Prostate gland (tissue), 2 donors: ENCODE measurements at regions not wholly inside any gene's neighbourhood (a gene's known extent, or its start where the extent isn't known, plus 50 kb on each side); places are given as distances from the start of the nearest gene placed in this dataset.

ENCODE experiments used
- DNase-seq: peaks from one replicate; pipeline ENCODE4 v3.0.0-alpha.2; 2019; ENCODE audit warnings: low spot score
- H3K27ac ChIP-seq, 2 donors: fragments of 200-600 bp; sonication (generic); 2 replicates each; pipeline ENCODE4 v1.5.1; 2017 to 2019
- H3K27me3 ChIP-seq: fragments of 200-600 bp; sonication (generic); replicated peaks from 2 replicates; pipeline ENCODE4 v1.5.1; 2019; ENCODE audit not compliant: insufficient read depth
- H3K36me3 ChIP-seq, 2 donors: fragments of 200-600 bp; sonication (generic); 1 replicate in 1 of 2; 2 replicates in 1 of 2; pipeline versions ENCODE4 v1.5.1 to v1.8.1; 2017 to 2019
- H3K4me1 ChIP-seq: fragments of 200-600 bp; sonication (generic); replicated peaks from 2 replicates; pipeline ENCODE4 v1.5.1; 2019
- H3K4me3 ChIP-seq, 2 donors: fragments of 200-600 bp; sonication (generic); 2 replicates each; pipeline ENCODE4 v1.5.1; 2017 to 2019
- H3K9me3 ChIP-seq: fragments of 200-600 bp; sonication (generic); 2 replicates; pipeline ENCODE4 v1.5.1; 2017
- POLR2A ChIP-seq: fragments of 450-650 bp; IDR thresholded peaks from one replicate; pipeline ENCODE4 v1.6.1; 2016; ENCODE audit warnings: antibody characterized with exemption, mild to moderate bottlenecking
- POLR2AphosphoS5 ChIP-seq: sonication (generic); formaldehyde crosslinking; IDR thresholded peaks from one replicate; pipeline ENCODE4 v1.6.1; 2017; ENCODE audit warnings: antibody characterized with exemption
- WGBS: methylation state at CpG from one replicate; pipeline ENCODE4 v1.1.5; 2018; 5-methylcytosine and 5-hydroxymethylcytosine counted together
- intact Hi-C: fragments of 100-400 bp; cut with DNase I; formaldehyde crosslinking; loops from one replicate; pipeline ENCODE4 v1.14.2; 2022
- TF ChIP-seq, protein P1 (sequence below), 4 experiments: fragments of 200-600 bp in 2 of 4; fragments of 450-650 bp in 2 of 4; sonication (generic) in 2 of 4; IDR thresholded peaks; 1 replicate in 3 of 4; 2 replicates in 1 of 4; pipeline ENCODE4 v1.5.1; 2016 to 2019; ENCODE audit warnings: antibody characterized with exemption in 4 of 4, mild to moderate bottlenecking in 2 of 4, moderate library complexity in 2 of 4

DNA sequence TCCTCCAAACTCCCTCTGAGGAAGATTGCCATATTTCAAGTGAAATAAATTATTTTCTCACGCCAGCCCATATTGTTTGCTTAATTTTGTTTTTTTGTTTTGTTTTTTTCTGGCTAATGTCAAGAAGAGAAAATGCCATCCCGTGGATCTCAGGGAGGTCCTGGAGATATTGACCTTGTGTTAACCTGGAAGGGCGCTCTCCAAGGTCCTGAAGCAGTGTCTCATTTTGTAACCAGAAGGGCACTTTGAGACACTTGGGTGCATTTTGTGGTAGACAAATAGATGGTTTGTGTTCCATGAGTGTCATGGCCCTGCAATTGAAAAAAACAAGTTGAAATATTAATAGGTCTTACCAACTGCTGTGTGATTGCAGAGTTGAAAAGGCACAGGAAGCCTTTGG lies 268.9 kb downstream of the SUDS3 start:
- Histone ChIP-seq H3K4me1 (no peaks in the 10 kb centered on the region), H3K9me3 (no peaks in the 10 kb centered on the region), H3K36me3 (no peaks in the 10 kb centered on the region), H3K27ac (no peak overlapping the region), H3K27me3 (peaks cover 2% of the 10 kb centered on the region), H3K4me3 (no peak overlapping the region)
- intact Hi-C loops: no loop called here
- DNase-seq: no peak
- WGBS: 18% methylated on average over 3 of the region's 3 CpGs
- TF ChIP-seq POLR2A: no peak
- TF ChIP-seq, protein P1, sequence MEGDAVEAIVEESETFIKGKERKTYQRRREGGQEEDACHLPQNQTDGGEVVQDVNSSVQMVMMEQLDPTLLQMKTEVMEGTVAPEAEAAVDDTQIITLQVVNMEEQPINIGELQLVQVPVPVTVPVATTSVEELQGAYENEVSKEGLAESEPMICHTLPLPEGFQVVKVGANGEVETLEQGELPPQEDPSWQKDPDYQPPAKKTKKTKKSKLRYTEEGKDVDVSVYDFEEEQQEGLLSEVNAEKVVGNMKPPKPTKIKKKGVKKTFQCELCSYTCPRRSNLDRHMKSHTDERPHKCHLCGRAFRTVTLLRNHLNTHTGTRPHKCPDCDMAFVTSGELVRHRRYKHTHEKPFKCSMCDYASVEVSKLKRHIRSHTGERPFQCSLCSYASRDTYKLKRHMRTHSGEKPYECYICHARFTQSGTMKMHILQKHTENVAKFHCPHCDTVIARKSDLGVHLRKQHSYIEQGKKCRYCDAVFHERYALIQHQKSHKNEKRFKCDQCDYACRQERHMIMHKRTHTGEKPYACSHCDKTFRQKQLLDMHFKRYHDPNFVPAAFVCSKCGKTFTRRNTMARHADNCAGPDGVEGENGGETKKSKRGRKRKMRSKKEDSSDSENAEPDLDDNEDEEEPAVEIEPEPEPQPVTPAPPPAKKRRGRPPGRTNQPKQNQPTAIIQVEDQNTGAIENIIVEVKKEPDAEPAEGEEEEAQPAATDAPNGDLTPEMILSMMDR (IDR thresholded peaks at IDR 0.05): no peak
- TF ChIP-seq POLR2AphosphoS5: no peak

DNA sequence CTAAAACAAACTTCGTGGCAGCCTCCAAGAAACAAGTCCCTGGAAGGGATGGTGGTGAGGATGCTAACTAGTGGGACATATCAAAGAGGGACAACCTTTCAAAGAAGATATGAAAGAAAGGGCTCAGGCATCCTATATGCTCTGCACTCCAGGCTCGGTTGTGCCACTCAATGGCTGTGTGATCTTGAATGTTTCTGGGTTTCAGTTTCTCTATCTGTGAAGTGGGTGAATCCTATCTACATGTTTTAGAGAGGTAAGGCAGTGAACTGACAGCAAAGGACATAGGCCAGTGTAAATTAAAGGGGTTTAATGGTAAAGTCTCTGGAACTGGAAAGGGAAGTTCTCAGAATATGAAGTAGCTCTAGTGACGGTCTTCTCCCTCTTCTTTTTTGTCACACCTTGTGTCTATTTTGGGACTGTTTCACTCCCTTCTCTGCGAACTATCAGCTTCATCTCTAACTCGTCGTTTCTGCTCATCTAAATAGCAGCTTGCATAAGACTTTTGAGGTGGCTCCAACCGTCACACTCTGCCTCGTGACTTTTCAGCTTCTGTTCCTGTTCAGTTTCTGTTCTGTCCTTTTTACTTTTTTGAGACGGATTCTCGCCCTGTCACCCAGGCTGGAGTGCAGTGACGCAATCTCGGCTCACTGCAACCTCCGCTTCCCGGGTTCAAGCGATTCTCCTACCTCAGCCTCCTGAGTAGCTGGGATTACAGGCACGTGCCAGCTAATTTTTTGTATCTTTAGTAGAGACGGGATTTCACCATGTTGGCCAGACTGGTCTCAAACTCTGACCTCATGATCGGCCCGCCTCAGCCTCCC lies 273.6 kb downstream of the SUDS3 start:
- Histone ChIP-seq H3K9me3 (no peaks in the 10 kb centered on the region), H3K4me1 (no peaks in the 10 kb centered on the region), H3K4me3 (no peak overlapping the region), H3K27me3 (peaks cover 2% of the 10 kb centered on the region), H3K36me3 (no peaks in the 10 kb centered on the region), H3K27ac (no peak overlapping the region)
- TF ChIP-seq POLR2AphosphoS5: no peak
- TF ChIP-seq, protein P1 (IDR thresholded peaks at IDR 0.05): no peak
- no peak for TF ChIP-seq POLR2A
- intact Hi-C loops: no loop called here
- 86% methylated on average over 19 of the region's 19 CpGs for WGBS
- no peak for DNase-seq

DNA sequence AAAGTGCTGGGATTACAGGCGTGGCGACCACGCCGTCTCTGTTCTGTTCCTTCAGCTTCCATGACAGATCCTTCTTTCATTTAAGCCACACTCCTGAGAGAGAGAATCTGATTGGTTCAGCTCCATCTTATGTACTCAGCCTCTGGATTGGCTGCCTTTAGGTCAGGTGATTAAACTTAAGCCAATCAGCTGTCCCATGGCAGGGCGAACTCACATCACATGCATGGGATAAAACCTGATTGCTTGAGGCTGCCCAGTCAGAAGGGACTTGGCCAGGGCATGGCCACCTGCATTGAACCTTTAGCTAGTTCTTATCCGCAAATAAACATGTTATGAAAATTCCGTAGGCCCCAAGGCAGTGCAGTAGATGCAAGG lies 274.2 kb downstream of the SUDS3 start:
- H3K4me3 ChIP-seq: no peak overlapping the region
- peaks cover 2% of the 10 kb centered on the region for H3K27me3 ChIP-seq
- no peaks in the 10 kb centered on the region for H3K4me1 ChIP-seq
- H3K9me3 ChIP-seq: no peaks in the 10 kb centered on the region
- no peak overlapping the region for H3K27ac ChIP-seq
- H3K36me3 ChIP-seq: no peaks in the 10 kb centered on the region
- no peak for TF ChIP-seq POLR2A
- intact Hi-C loops: no loop called here
- no peak for DNase-seq
- WGBS: 94% methylated on average over 7 of the region's 7 CpGs

DNA sequence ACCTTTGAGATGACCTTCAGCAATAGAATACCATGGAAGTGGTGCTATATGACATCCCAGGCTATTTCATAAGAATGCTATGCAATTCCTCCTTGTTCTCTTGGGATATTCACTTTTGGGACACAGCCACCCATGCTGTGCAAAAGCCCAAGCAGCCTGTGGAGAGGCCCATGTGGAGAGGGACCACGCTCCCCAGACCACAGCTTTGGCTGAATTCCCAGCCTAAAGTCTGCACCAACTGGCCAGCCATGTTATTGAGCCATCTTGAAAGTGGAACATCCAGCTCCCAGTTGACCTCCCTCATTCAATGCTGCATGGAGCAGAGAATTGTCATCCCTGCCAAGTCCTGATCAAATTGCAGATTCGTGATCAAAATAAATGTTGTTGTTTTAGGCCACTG lies 275.1 kb downstream of the SUDS3 start:
- TF ChIP-seq, protein P1 (IDR thresholded peaks at IDR 0.05): no peak
- TF ChIP-seq POLR2A: no peak
- no peak for TF ChIP-seq POLR2AphosphoS5
- no peak for DNase-seq
- intact Hi-C loops: no loop called here
- no peaks in the 10 kb centered on the region for H3K4me1 ChIP-seq
- peaks cover 2% of the 10 kb centered on the region for H3K27me3 ChIP-seq
- H3K4me3 ChIP-seq: no peak overlapping the region
- H3K27ac ChIP-seq: no peak overlapping the region
- no peaks in the 10 kb centered on the region for H3K9me3 ChIP-seq
- no peaks in the 10 kb centered on the region for H3K36me3 ChIP-seq
- 63% methylated on average over 2 of the region's 2 CpGs for WGBS

DNA sequence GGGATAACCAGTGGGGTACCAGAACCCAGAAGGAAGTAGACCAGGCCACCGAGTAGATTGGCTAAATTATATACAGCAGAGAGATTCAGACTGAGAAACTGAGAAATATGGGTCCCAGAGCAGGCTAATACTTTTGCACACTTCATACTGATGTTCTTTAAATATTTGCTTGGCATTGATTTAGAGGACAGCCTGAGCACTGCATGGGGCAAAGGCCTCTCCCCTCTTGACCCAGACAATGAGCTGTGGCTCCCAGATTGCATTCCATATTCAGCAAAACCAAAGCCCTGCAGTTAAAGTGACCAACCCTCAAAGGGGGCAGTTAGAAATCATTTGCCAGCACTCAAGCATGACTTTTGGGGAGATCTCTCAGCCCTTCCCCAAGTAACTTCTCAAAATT lies 279.2 kb downstream of the SUDS3 start:
- H3K27ac ChIP-seq: no peak overlapping the region
- H3K9me3 ChIP-seq: no peaks in the 10 kb centered on the region
- H3K27me3 ChIP-seq: no peaks in the 10 kb centered on the region
- 77% methylated on average over 1 of the region's 1 CpG for WGBS
- no peak overlapping the region for H3K4me3 ChIP-seq
- intact Hi-C loops: no loop called here
- no peaks in the 10 kb centered on the region for H3K4me1 ChIP-seq
- H3K36me3 ChIP-seq: no peaks in the 10 kb centered on the region
- no peak for DNase-seq
- TF ChIP-seq POLR2AphosphoS5 (no peak), POLR2A (no peak)
- TF ChIP-seq, protein P1 (IDR thresholded peaks at IDR 0.05): no peak
